ENCODE measurements at regions not wholly inside any gene's neighbourhood (a gene's known extent, or its start where the extent isn't known, plus 50 kb on each side); places are given as distances from the start of the nearest gene placed in this dataset.

GRCh38 chr5:10832987-10833386 lies 72.0 kb upstream of the DAP start:
- TF ChIP-seq CTCF (conservative IDR thresholded peaks at IDR 0.05; ENCODE audit: low read depth, low read length) (no peak), EZH2 (IDR thresholded peaks at IDR 0.05; ENCODE audit: borderline replicate concordance, low read depth, low read length, poor library complexity, severe bottlenecking) (no peak)
